ENCODE measurements at regions not wholly inside any gene's neighbourhood (a gene's known extent, or its start where the extent isn't known, plus 50 kb on each side); places are given as distances from the start of the nearest gene placed in this dataset.

DNA sequence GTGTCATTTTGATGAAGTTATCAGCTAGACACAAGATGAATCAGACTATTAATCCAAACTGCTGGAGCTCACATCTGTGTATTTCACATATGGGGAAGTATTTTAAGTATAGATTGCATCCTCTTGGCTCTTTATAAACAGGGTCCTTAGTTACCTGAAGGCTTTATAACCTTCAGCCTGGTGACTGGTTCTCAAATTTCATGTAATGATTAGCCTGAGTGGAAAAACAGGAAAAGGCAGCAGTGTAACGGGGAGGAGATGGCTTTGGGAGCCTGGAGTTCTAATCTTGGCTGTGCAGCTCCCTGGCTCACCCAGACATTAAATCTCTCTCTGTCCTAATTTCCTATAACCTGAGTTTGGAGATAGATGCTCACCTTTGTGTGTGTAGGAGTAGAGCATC, 103.8 kb upstream of the HPF1 start:
- TF ChIP-seq POLR2A (IDR thresholded peaks at IDR 0.05): no peak
- TF ChIP-seq, protein P1, sequence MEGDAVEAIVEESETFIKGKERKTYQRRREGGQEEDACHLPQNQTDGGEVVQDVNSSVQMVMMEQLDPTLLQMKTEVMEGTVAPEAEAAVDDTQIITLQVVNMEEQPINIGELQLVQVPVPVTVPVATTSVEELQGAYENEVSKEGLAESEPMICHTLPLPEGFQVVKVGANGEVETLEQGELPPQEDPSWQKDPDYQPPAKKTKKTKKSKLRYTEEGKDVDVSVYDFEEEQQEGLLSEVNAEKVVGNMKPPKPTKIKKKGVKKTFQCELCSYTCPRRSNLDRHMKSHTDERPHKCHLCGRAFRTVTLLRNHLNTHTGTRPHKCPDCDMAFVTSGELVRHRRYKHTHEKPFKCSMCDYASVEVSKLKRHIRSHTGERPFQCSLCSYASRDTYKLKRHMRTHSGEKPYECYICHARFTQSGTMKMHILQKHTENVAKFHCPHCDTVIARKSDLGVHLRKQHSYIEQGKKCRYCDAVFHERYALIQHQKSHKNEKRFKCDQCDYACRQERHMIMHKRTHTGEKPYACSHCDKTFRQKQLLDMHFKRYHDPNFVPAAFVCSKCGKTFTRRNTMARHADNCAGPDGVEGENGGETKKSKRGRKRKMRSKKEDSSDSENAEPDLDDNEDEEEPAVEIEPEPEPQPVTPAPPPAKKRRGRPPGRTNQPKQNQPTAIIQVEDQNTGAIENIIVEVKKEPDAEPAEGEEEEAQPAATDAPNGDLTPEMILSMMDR (IDR thresholded peaks at IDR 0.05): no peak
- intact Hi-C loops (cut with DNase I; ENCODE audit: low total_unique reads): no loop called here
- DNase-seq: no peak

DNA sequence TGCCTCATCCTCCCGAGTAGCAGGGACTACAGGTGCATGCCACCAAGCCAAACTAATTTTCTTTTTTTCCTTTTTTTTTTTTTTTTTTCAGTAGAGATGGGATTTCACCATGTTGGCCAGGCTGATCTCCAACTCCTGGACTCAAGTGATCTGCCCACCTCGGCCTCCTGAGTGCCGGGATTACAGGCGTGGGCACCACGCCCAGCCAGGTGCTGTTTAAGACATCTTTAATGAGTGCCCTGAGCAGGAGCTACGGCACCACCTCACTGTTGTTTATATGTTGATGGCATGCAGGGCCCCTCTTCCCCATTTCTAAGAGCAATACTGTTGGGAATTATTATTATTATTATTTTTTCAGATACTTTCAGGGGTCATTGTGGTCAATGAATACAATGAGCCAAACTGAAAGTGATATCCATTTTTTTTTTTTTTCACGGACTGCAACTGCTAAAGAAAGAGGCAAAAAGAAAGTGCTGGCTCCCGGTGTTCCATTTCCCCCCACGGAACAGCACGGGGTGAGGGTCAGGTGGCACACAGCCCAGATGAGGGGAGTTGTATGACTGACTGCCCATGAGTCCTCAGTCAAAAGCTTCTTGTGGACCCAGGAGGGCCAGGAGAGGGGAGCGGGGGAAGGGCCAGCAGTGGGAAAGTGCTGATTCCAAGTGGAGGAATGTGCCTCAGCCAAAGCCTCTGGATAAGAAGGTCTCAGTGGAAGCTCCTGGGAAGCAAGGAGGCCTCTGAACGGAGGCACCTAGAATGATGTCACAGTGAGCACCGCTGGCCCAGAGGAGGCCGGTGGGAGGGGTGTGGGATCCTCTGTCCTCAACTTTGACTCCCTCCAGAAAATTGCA, 101.8 kb upstream of the HPF1 start:
- TF ChIP-seq, protein P1 (IDR thresholded peaks at IDR 0.05): no peak
- no peak for TF ChIP-seq POLR2A (IDR thresholded peaks at IDR 0.05)
- Histone ChIP-seq H3K4me1 (no peaks in the 10 kb centered on the region), H3K9me3 (no peaks in the 10 kb centered on the region), H3K27me3 (no peaks in the 10 kb centered on the region), H3K4me3 (no peak overlapping the region), H3K36me3 (no peaks in the 10 kb centered on the region), H3K27ac (no peak overlapping the region)
- DNase-seq: no peak
- intact Hi-C loops (cut with DNase I; ENCODE audit: low total_unique reads): no loop called here

More for the DNA sequence above, 103.8 kb upstream of the HPF1 start:
- Histone ChIP-seq H3K4me1 (no peaks in the 10 kb centered on the region), H3K27me3 (no peaks in the 10 kb centered on the region), H3K27ac (no peak overlapping the region), H3K4me3 (no peak overlapping the region), H3K9me3 (no peaks in the 10 kb centered on the region), H3K36me3 (no peaks in the 10 kb centered on the region)

DNA sequence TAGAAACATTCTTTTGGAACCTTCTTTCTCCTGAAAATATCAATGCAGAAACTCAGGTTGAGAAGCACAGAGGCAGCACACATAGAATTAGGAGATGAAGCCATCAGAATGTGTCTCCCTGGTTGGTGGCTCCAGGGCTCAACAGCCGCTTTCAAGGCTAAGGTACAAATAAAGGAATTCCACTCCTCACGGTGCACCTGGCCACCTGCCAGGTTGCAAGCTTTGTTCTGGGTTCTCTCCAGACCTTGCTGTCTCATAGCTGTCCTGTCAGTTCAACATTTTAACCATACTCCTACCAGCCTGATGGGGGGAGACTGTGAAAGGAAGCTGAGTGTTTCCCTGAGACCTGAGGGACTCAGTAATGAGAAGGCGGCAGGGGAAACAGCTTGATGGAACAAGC, 96.3 kb upstream of the HPF1 start:
- Histone ChIP-seq H3K27me3 (no peaks in the 10 kb centered on the region), H3K9me3 (no peaks in the 10 kb centered on the region), H3K4me3 (no peak overlapping the region), H3K27ac (no peak overlapping the region), H3K4me1 (no peaks in the 10 kb centered on the region), H3K36me3 (no peaks in the 10 kb centered on the region)
- no peak for DNase-seq
- intact Hi-C loops (cut with DNase I; ENCODE audit: low total_unique reads): no loop called here
- TF ChIP-seq, protein P1 (IDR thresholded peaks at IDR 0.05): no peak
- no peak for TF ChIP-seq POLR2A (IDR thresholded peaks at IDR 0.05)

DNA sequence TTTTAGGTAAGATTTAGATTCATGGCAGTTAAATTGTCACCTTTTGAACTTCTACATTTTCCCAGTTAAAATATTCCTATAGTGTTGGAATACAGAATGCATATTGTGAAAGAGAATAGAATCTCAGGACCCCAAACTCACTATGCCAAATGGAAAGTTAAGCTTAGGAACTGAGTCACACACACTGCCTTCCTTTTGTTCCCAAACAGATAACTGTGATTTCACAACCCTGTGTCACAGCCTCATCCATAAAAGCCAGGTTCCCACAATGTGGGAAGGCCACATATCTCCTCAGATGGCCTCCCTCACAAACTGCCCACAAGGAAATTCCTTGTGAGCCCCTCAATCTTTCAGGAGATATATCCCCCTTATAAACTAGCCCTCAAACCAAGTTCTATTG, 94.7 kb upstream of the HPF1 start:
- intact Hi-C loops (cut with DNase I; ENCODE audit: low total_unique reads): no loop called here
- H3K4me1 ChIP-seq: no peaks in the 10 kb centered on the region
- no peak for TF ChIP-seq POLR2A (IDR thresholded peaks at IDR 0.05)
- TF ChIP-seq, protein P1 (IDR thresholded peaks at IDR 0.05): no peak
- no peaks in the 10 kb centered on the region for H3K27me3 ChIP-seq
- H3K9me3 ChIP-seq: no peaks in the 10 kb centered on the region
- DNase-seq: no peak
- no peak overlapping the region for H3K27ac ChIP-seq
- H3K4me3 ChIP-seq: no peak overlapping the region
- no peaks in the 10 kb centered on the region for H3K36me3 ChIP-seq

DNA sequence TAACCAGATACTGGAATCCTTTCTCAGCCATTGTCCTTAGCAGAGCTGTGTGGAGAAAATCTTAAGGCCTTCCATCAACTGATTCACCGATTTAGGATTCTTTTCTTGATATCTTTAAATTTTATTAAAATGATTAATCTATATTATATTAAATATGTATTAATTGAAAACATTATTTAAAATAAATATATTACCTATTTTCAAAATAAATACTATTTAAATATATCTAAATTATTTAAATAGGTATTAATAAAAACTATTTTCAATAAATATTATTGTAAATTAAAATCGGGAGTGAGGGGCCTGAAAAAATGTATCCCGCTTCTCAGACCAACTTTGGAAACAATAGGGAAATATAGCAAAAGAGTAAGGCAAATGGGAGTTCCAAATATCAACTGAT, 94.0 kb upstream of the HPF1 start:
- Histone ChIP-seq H3K4me1 (no peaks in the 10 kb centered on the region), H3K9me3 (no peaks in the 10 kb centered on the region), H3K27me3 (no peaks in the 10 kb centered on the region), H3K4me3 (no peak overlapping the region), H3K36me3 (no peaks in the 10 kb centered on the region), H3K27ac (no peak overlapping the region)
- no peak for DNase-seq
- TF ChIP-seq, protein P1 (IDR thresholded peaks at IDR 0.05): no peak
- TF ChIP-seq POLR2A (IDR thresholded peaks at IDR 0.05): no peak
- intact Hi-C loops (cut with DNase I; ENCODE audit: low total_unique reads): no loop called here
